ENCODE measurements at regions not wholly inside any gene's neighbourhood (a gene's known extent, or its start where the extent isn't known, plus 50 kb on each side); places are given as distances from the start of the nearest gene placed in this dataset.

GRCh38 chr2:67057123-67057522 is 340.0 kb upstream of the ETAA1 start:
- H3K4me3 ChIP-seq (ENCODE audit: low read depth, low read length), result no peak overlapping the region
- no peak for DNase-seq (ENCODE audit: low read depth)
- TF ChIP-seq CTCF (IDR thresholded peaks at IDR 0.05; ENCODE audit: control insufficient read depth, extremely low read depth, insufficient read depth), result no peak

- TF ChIP-seq CTCF (IDR thresholded peaks at IDR 0.05; ENCODE audit: control insufficient read depth, extremely low read depth, insufficient read depth), result no peak
- DNase-seq (ENCODE audit: low read depth), result no peak
- H3K4me3 ChIP-seq (ENCODE audit: low read depth, low read length), result no peak overlapping the region
Observed at GRCh38 chr2:67057901-67058703, 339.0 kb upstream of the ETAA1 start.

- DNase-seq (ENCODE audit: low read depth), result no peak
- TF ChIP-seq CTCF (IDR thresholded peaks at IDR 0.05; ENCODE audit: control insufficient read depth, extremely low read depth, insufficient read depth), result no peak
- no peak overlapping the region for H3K4me3 ChIP-seq (ENCODE audit: low read depth, low read length)
Observed at GRCh38 chr2:67065046-67065445, 332.1 kb upstream of the ETAA1 start.

- TF ChIP-seq CTCF (IDR thresholded peaks at IDR 0.05; ENCODE audit: control insufficient read depth, extremely low read depth, insufficient read depth), result no peak
- DNase-seq (ENCODE audit: low read depth), result no peak
- H3K4me3 ChIP-seq (ENCODE audit: low read depth, low read length), result no peak overlapping the region
Observed at GRCh38 chr2:67066782-67067181, 330.4 kb upstream of the ETAA1 start.

GRCh38 chr2:67067656-67068055 is 329.5 kb upstream of the ETAA1 start:
- no peak overlapping the region for H3K4me3 ChIP-seq (ENCODE audit: low read depth, low read length)
- TF ChIP-seq CTCF (IDR thresholded peaks at IDR 0.05; ENCODE audit: control insufficient read depth, extremely low read depth, insufficient read depth), result no peak
- no peak for DNase-seq (ENCODE audit: low read depth)

GRCh38 chr2:67070826-67071225 is 326.3 kb upstream of the ETAA1 start:
- no peak for TF ChIP-seq CTCF (IDR thresholded peaks at IDR 0.05; ENCODE audit: control insufficient read depth, extremely low read depth, insufficient read depth)
- DNase-seq (ENCODE audit: low read depth), result no peak
- no peak overlapping the region for H3K4me3 ChIP-seq (ENCODE audit: low read depth, low read length)

- H3K4me3 ChIP-seq (ENCODE audit: low read depth, low read length), result no peak overlapping the region
- no peak for TF ChIP-seq CTCF (IDR thresholded peaks at IDR 0.05; ENCODE audit: control insufficient read depth, extremely low read depth, insufficient read depth)
- DNase-seq (ENCODE audit: low read depth), result no peak
Observed at GRCh38 chr2:67075056-67075455, 322.1 kb upstream of the ETAA1 start.

Data from LNCaP clone FGC (cell line).